HFFc6 (cell line): ENCODE measurements at regions not wholly inside any gene's neighbourhood (a gene's known extent, or its start where the extent isn't known, plus 50 kb on each side); places are given as distances from the start of the nearest gene placed in this dataset.

Source experiments
- DNase-seq: peaks from one replicate; pipeline ENCODE4 v3.0.0-alpha.2; 2018
- H3K27ac Mint-ChIP-seq: 2 replicates; pipeline ENCODE4 v1.8.0; 2020; ENCODE audit warnings: mild to moderate bottlenecking, mixed read lengths
- H3K27me3 Mint-ChIP-seq: 2 replicates; pipeline ENCODE4 v1.8.0; 2021; ENCODE audit warnings: mild to moderate bottlenecking, moderate library complexity, mixed read lengths; ENCODE audit not compliant: insufficient read depth
- H3K36me3 Mint-ChIP-seq: 2 replicates; pipeline ENCODE4 v1.8.0; 2021; ENCODE audit warnings: low read depth, mixed read lengths
- H3K4me1 Mint-ChIP-seq: 2 replicates; pipeline ENCODE4 v1.8.0; 2020; ENCODE audit warnings: low read depth, mixed read lengths
- H3K4me3 Mint-ChIP-seq: 2 replicates; pipeline ENCODE4 v1.8.0; 2020; ENCODE audit warnings: mild to moderate bottlenecking, moderate library complexity, mixed read lengths
- H3K9me3 Mint-ChIP-seq: 2 replicates; pipeline ENCODE4 v1.8.0; 2020; ENCODE audit warnings: mild to moderate bottlenecking, mixed read lengths
- TF ChIP-seq, protein P1 (sequence below): fragments of 200-600 bp; sonication (generic); IDR thresholded peaks from 2 replicates; pipeline ENCODE4 v1.5.0; 2021; ENCODE audit warnings: antibody characterized with exemption, mild to moderate bottlenecking

DNA sequence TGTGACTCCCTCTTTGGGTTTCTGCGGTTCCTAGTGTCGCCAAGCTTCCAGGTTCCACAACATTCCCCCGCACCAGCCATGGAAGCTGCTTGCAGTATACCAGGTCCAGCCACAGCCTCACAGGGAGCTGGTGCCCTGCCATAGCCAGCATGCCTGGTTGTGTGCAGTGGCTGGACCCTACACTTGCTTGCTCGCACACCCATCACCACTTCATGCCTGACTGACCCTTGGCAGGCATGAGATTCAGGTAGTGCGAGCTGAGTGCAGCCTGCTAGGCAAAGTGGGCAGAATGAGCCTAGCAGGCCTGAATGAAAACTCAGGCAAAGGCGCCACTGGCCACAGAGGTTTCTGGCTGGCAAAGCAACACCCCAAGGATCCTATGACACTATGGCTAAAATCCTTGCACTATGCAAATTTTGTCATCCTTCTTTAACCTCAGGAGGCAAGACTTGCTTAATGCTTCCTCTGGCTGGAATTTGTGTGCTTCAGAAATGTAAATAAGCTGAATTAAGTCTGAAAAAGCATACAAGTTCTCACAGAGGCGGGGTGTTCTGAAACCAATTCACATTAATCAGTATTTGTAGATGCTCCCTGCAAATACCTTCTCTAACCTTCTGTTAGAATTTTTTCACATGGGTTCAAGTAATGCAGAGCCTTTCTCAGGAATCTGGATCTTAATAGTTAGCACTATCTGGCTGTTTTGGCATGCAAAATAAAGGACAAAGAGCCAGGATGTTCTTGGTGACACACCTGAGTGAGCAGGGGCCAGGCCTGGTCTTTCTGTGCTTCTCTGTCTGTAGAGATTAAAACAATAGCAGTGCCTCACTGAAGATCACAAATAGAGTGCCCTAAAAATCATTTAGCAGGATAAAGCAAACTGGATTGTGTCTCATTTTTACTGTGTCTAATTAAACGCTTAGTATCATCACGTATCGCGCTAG, 256.9 kb downstream of the GPATCH2 start:
- peaks cover 1% of the 10 kb centered on the region; the same call in 1 of the 2 replicates for H3K27me3 Mint-ChIP-seq
- peaks cover 40% of the 10 kb centered on the region for H3K9me3 Mint-ChIP-seq
- DNase-seq, result no peak
- H3K4me1 Mint-ChIP-seq, result peaks cover 6% of the 10 kb centered on the region; the same call in 1 of the 2 replicates
- 0 out of 2 replicates have a peak, but pooled peaks cover 13% of the 10 kb centered on the region for H3K36me3 Mint-ChIP-seq
- TF ChIP-seq, protein P1, sequence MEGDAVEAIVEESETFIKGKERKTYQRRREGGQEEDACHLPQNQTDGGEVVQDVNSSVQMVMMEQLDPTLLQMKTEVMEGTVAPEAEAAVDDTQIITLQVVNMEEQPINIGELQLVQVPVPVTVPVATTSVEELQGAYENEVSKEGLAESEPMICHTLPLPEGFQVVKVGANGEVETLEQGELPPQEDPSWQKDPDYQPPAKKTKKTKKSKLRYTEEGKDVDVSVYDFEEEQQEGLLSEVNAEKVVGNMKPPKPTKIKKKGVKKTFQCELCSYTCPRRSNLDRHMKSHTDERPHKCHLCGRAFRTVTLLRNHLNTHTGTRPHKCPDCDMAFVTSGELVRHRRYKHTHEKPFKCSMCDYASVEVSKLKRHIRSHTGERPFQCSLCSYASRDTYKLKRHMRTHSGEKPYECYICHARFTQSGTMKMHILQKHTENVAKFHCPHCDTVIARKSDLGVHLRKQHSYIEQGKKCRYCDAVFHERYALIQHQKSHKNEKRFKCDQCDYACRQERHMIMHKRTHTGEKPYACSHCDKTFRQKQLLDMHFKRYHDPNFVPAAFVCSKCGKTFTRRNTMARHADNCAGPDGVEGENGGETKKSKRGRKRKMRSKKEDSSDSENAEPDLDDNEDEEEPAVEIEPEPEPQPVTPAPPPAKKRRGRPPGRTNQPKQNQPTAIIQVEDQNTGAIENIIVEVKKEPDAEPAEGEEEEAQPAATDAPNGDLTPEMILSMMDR, result no peak
- H3K4me3 Mint-ChIP-seq, result no peak overlapping the region
- no peak overlapping the region for H3K27ac Mint-ChIP-seq

DNA sequence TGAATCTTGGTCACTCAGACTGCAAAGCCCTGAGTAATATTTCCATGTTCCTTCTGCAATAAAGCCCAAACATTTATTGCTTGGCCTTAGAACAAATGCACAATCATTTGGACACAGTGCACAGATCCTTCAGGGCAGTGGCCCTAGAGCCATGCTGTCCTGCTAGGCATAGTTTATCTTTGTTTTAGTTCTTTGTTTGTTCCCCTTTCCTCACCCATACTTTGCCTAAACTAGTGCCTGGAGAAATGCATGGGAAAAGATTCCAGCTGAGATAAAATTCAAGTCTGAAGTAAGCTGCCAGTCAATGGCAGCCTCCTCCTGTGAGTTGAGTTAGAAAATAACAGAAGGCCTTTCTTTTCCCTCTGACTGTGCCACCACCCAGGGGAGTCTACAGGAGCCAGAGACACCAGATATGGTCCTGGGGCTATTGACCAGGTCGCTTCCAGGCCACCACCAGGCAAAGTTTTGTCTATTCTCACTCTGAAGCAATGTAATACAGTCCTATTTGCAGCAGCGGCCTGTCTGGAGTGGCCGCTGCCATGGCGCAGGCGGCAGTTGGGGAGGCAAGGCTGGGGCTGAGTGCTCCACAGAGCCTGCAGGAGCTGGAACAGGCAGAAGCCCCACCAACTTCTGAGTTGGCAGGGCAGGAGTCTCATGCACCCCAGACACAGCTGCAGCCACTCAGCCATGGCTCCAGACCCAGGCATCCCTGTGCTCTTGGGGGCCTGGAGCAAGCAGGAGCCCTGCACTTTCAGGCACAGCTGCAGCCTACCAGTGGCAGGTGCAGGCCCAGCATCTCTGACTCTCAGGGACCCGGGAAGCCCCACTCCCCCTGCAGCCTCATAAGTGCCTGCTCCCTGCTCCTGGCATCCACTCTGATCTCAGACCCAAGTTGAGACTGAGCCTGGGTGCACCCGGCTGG, 258.6 kb downstream of the GPATCH2 start:
- DNase-seq, result no peak
- peaks cover 1% of the 10 kb centered on the region; the same call in 1 of the 2 replicates for H3K27me3 Mint-ChIP-seq

DNA sequence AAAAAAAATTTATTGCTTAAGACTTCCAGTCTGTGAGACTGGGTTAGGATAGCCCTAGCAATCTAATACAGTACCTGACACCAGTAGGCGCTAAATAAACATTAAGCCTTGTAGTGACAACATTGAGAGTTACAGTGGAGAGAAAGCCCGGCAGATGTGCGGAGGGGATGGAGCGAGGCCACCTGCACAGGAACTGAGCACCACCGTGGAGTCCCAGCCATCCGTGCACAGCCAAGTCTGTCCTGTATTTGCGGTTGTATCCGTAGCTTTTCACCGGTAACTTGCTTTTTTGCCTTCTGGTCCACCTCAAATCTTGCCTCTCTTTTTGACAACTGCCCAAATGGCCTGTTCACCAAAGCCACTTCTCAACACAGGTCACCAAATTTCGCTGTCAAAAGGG, 260.1 kb downstream of the GPATCH2 start:
- H3K9me3 Mint-ChIP-seq, result peaks cover 17% of the 10 kb centered on the region
- no peak for DNase-seq
- H3K36me3 Mint-ChIP-seq, result no peaks in the 10 kb centered on the region
- H3K27me3 Mint-ChIP-seq, result peaks cover 1% of the 10 kb centered on the region; the same call in 1 of the 2 replicates
- no peak overlapping the region for H3K27ac Mint-ChIP-seq
- peaks cover 6% of the 10 kb centered on the region; the same call in 1 of the 2 replicates for H3K4me1 Mint-ChIP-seq
- TF ChIP-seq, protein P1, result no peak
- H3K4me3 Mint-ChIP-seq, result no peak overlapping the region

More for the DNA sequence above, 258.6 kb downstream of the GPATCH2 start:
- H3K4me1 Mint-ChIP-seq, result peaks cover 6% of the 10 kb centered on the region; the same call in 1 of the 2 replicates
- no peak overlapping the region for H3K4me3 Mint-ChIP-seq
- H3K36me3 Mint-ChIP-seq, result 0 out of 2 replicates have a peak, but pooled peaks cover 3% of the 10 kb centered on the region
- no peak overlapping the region for H3K27ac Mint-ChIP-seq
- TF ChIP-seq, protein P1, result no peak
- peaks cover 29% of the 10 kb centered on the region for H3K9me3 Mint-ChIP-seq

DNA sequence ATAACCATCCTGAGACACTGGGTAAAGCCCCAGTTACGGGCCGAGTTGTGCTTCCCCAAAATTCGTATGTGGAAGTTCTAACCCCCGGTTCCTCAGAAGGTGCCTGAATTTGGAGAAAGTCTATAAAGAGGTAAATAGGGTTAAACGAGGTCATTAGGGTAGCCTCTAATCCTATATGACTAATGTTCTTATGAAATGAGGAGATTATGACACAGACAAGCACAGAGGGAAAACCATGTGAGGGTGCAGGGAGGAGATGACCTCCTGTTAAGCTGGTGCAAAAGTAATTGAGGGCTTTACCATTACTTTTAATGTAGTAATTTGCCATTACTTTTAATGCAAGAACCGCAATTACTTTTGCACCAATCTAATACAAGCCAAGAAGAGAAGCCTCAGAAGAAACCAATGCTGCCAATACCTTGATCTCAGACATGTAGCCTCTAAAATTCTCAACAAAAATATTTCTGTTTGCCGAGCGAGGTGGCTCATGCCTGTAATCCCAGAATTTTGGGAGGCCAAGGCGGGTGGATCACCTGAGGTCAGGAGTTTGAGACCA, 260.8 kb downstream of the GPATCH2 start:
- Mint-ChIP-seq H3K36me3 (no peaks in the 10 kb centered on the region), H3K27me3 (peaks cover 1% of the 10 kb centered on the region; the same call in 1 of the 2 replicates), H3K4me3 (no peak overlapping the region), H3K4me1 (peaks cover 6% of the 10 kb centered on the region; the same call in 1 of the 2 replicates), H3K9me3 (peaks cover 11% of the 10 kb centered on the region; the same call in 1 of the 2 replicates), H3K27ac (no peak overlapping the region)
- TF ChIP-seq, protein P1, result no peak
- DNase-seq, result no peak
